ENCODE measurements at regions not wholly inside any gene's neighbourhood (a gene's known extent, or its start where the extent isn't known, plus 50 kb on each side); places are given as distances from the start of the nearest gene placed in this dataset.

- H3K79me1 ChIP-seq (ENCODE audit: low read depth, low read length) = no peaks in the 10 kb centered on the region
- H3K79me2 ChIP-seq (ENCODE audit: control insufficient read depth in 1 of 2, insufficient read depth in 2 of 2, low read length in 2 of 2) = no peaks in the 10 kb centered on the region
- TF ChIP-seq SP2 (IDR thresholded peaks at IDR 0.05; ENCODE audit: low read length) = no peak
- TF ChIP-seq CREB1 (IDR thresholded peaks at IDR 0.05) = no peak
- no peak for TF ChIP-seq KDM5A (IDR thresholded peaks at IDR 0.05; ENCODE audit: low read length)
- no peak for TF ChIP-seq FOSL1 (IDR thresholded peaks at IDR 0.05; ENCODE audit: insufficient read depth, low read depth, low read length)
- TF ChIP-seq POU5F1 (IDR thresholded peaks at IDR 0.05; ENCODE audit: low read depth, low read length) = no peak
- TF ChIP-seq JUND (IDR thresholded peaks at IDR 0.05; ENCODE audit: low read length) = no peak
- no peak for TF ChIP-seq MAFK (IDR thresholded peaks at IDR 0.05; ENCODE audit: low read depth, low read length)
- no peak for TF ChIP-seq TEAD4 (IDR thresholded peaks at IDR 0.05; ENCODE audit: low read depth, low read length)
- no peak for TF ChIP-seq TAF1 (IDR thresholded peaks at IDR 0.05; ENCODE audit: low read depth, low read length)
- TF ChIP-seq CBX8 (IDR thresholded peaks at IDR 0.05; ENCODE audit: borderline replicate concordance, low read depth, low read length) = no peak
- TF ChIP-seq SIRT6 (IDR thresholded peaks at IDR 0.05; ENCODE audit: low read length) = no peak
- no peak for TF ChIP-seq EZH2 (IDR thresholded peaks at IDR 0.05; ENCODE audit: low read depth, low read length, severe bottlenecking)
- no peak for TF ChIP-seq PHF8 (conservative IDR thresholded peaks at IDR 0.05; ENCODE audit: low read depth, low read length)
- TF ChIP-seq CBX5 (IDR thresholded peaks at IDR 0.05; ENCODE audit: low read depth, low read length) = no peak
- TF ChIP-seq CHD2 (IDR thresholded peaks at IDR 0.05; ENCODE audit: low read length) = no peak
- no peak for TF ChIP-seq CEBPB (IDR thresholded peaks at IDR 0.05; ENCODE audit: low read depth, low read length)
- no peak overlapping the region for H2BK12ac ChIP-seq (ENCODE audit: low read depth, low read length)
- no peak overlapping the region for H2BK20ac ChIP-seq (ENCODE audit: low read length)
- 96% methylated on average over 5 of the region's 5 CpGs; no CpG with 5 or more reads in 1 of the 2 experiments for WGBS, 2 experiments (ENCODE audit: extremely low coverage in 1 of 2, insufficient coverage in 1 of 2, insufficient read length in 1 of 2, insufficient replicate concordance in 2 of 2, low coverage in 1 of 2, low lambda C conversion rate in 2 of 2, missing lambda C conversion rate in 1 of 2)
- no peak overlapping the region for H3K18ac ChIP-seq (ENCODE audit: extremely low read depth, low read length)
- H2AK5ac ChIP-seq (ENCODE audit: low read depth, low read length) = no peak overlapping the region
- no peak overlapping the region for H3K14ac ChIP-seq (ENCODE audit: insufficient read length)
- H3K27ac ChIP-seq (ENCODE audit: low read depth, low read length) = no peak overlapping the region
- no peaks in the 10 kb centered on the region for H3K36me3 ChIP-seq (ENCODE audit: control insufficient read depth in 2 of 4, insufficient read depth in 4 of 4, low read length in 3 of 4)
- ChIA-PET POLR2A (ENCODE audit: partially characterized antibody) (interaction anchor here (0.6 kb wide), 1 partner anchor 486 kb away, joined by 3 read pairs; no protein-coding TSS in a partner anchor), CTCF (ENCODE audit: partially characterized antibody) (no interaction called here)
- H4K20me1 ChIP-seq (replicated peaks in 1 of 2; ENCODE audit: control insufficient read depth in 1 of 2, insufficient read depth in 2 of 2, low read length in 2 of 2) = no peaks in the 10 kb centered on the region
- H3K4me2 ChIP-seq (ENCODE audit: insufficient read depth in 1 of 2, low read depth in 2 of 2, low read length in 2 of 2) = no peak overlapping the region
- no peak overlapping the region for H3K4me3 ChIP-seq (ENCODE audit: extremely low read depth in 1 of 4, insufficient read depth in 2 of 4, low read depth in 3 of 4, low read length in 4 of 4)
- H3K4me1 ChIP-seq (replicated peaks in 1 of 4; ENCODE audit: control insufficient read depth in 3 of 4, insufficient read depth in 4 of 4, low read length in 3 of 4) = no peaks in the 10 kb centered on the region
- H2BK5ac ChIP-seq (ENCODE audit: low read depth, low read length) = no peak overlapping the region
- H3K23ac ChIP-seq (ENCODE audit: insufficient read length) = no peak overlapping the region
- no peak overlapping the region for H2BK120ac ChIP-seq (replicated peaks; ENCODE audit: low read depth, low read length)
- H3K27me3 ChIP-seq (replicated peaks in 1 of 4; ENCODE audit: control insufficient read depth in 3 of 4, extremely low read depth in 1 of 4, insufficient read depth in 3 of 4, low read length in 3 of 4) = no peaks in the 10 kb centered on the region
- H3K4ac ChIP-seq (replicated peaks; ENCODE audit: insufficient read length, low read depth, low read length) = no peak overlapping the region
- no peak overlapping the region for H4K5ac ChIP-seq (ENCODE audit: insufficient read length, low read depth, low read length)
- H3K56ac ChIP-seq (replicated peaks; ENCODE audit: insufficient read length, low read depth, low read length) = no peak overlapping the region
- DNase-seq (ENCODE audit: low read depth in 1 of 2, low spot score in 2 of 2) (no peak), FAIRE-seq (no peak)
- no peaks in the 10 kb centered on the region for H3K23me2 ChIP-seq (ENCODE audit: low read depth, low read length)
- H3K9ac ChIP-seq (replicated peaks in 1 of 4; ENCODE audit: extremely low read depth in 1 of 4, low read depth in 3 of 4, low read length in 3 of 4) = no peak overlapping the region
- no peak overlapping the region for H2AFZ ChIP-seq (ENCODE audit: low read length)
- H4K8ac ChIP-seq (ENCODE audit: extremely low read depth, insufficient read depth, low read length) = no peak overlapping the region
- H2BK15ac ChIP-seq (ENCODE audit: low read length) = no peak overlapping the region
- H3K9me3 ChIP-seq (ENCODE audit: insufficient read depth in 2 of 2, low read depth in 1 of 2, low read length in 1 of 2) = no peaks in the 10 kb centered on the region
- no peak overlapping the region for H4K91ac ChIP-seq (replicated peaks; ENCODE audit: insufficient read length, low read length)
Observed at GRCh38 chrX:9392445-9392844, 72.4 kb upstream of the TBL1X start.
